AG20443 (cell line): ENCODE measurements at regions not wholly inside any gene's neighbourhood (a gene's known extent, or its start where the extent isn't known, plus 50 kb on each side); places are given as distances from the start of the nearest gene placed in this dataset.

Source experiments
- DNase-seq: peaks from one replicate; pipeline ENCODE4 v3.0.0; 2012; ENCODE audit warnings: low spot score, mixed read lengths

DNA sequence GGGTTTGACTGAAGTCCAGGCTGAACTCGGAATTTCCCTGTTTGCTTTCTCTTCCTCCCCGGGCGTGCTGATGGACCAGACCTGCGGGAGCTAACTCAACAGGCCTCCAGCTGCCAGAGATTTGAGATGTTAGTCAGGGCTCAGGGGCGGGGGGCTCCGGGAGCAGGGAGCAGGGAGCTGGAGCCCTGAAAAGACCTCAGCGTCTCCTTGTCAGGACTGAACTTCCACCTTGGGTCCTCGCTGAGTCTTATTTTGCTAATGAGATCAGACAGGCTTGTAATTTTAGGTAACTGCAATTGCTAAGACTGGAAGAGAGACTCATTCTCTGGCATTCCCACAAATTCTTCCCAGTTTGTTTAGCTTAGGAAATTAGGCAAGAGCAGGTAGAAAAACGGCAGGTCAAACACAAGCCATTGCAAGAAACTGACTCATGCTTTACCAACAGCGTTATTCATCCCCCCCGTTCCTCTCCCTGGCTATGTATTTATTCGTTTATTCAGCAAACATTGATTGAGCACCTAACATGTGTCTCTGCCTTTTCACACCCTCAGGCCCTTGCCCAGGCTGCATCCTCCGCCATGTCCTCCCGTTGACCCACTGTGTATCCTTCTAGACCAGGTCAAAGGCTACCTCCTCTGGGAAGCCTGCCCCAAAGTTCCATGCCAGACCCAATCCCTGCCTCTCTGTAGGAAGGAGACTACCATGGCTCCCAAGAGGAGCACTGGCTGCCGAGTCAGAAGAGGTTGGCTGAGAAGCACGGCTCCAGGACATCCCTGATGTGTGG lies 80.4 kb upstream of the DIO3 start:
- DNase-seq = no peak

DNA sequence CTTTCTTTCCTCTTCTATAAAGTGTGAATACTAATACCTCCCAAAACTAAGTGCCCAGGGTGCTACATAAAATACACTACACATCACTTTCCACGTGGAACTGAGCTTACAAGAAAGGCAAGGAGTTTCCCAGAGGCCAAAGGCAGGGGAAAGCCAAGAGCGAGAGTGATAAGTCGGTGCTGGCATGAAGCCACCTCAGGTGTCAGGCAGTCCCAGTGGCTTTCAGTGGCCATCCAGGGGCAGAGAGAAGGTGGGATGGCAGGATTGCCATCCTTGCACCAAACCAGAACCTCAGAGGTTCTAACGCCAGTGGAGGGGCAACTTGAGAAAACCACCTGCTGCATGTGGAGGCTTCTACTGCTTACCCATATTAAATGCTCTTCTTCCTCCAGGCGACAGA lies 79.7 kb upstream of the DIO3 start:
- DNase-seq = no peak

DNA sequence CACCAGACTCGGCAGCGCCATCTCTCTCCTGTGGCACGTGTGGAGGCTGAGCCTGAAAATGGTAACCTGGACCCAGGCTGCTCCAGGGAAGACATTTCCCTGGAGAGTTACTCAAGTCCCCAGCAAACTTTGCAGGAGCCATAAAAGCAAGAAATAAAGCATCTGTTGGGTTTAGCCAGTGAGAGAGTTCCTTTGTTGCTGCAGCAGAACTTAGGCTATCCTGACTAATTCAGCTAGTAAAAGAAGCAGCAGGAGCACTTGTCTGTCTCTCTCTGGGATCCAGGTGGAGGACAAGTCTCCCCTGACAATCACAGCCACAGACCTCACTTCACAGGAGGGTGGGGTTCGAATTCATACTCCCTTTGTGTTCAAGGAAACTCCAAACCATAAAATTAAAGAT lies 79.2 kb upstream of the DIO3 start:
- no peak for DNase-seq

DNA sequence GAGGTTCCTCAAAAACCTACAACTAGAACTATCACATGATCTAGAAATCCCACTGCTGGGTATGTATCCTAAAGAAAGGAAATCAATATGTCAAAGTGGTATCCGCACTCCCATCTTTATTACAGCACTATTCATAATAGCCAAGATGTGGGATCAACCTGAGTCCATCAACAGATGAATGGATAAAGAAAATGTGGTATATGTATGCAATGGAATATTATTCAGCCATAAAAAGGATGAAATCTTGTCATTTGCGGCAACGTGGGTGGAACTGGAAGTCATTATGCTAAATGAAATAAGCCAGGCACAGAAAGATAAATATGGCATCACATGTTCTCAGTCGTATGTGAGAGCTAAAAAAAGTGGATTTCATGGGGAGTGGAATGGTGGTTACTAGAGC lies 77.5 kb upstream of the DIO3 start:
- DNase-seq = no peak

DNA sequence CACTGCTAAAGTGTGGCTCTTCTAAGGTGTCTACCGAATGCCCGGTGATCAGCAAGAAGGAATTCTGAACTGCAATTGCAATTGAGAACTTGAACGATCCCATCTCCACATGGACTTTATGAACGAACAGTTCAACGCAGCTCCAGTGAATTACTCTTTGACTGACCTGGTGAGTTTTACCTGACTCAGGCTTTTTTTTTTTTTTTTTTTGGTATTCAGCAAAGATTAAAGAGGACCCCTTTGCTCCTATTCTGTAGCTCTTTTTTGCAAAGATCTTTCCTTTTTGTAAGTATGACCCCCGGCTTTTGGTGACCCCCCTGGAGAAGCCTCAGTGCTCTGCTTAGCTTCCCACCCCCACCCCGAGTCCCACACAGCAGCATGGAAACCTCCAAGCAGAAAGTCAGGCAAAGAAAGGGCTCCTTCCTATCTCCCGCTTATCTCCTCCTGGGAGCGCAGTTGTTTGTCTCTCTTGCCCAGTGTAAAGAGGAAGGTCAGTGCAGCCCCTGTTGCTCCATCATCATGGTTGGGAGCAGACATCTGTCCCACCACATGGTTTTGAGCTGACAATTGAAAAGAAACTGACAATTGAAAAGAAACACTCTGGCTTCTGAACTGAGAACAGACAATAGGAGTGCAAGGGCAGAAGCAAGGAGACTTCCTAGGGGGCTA lies 72.1 kb upstream of the DIO3 start:
- no peak for DNase-seq

DNA sequence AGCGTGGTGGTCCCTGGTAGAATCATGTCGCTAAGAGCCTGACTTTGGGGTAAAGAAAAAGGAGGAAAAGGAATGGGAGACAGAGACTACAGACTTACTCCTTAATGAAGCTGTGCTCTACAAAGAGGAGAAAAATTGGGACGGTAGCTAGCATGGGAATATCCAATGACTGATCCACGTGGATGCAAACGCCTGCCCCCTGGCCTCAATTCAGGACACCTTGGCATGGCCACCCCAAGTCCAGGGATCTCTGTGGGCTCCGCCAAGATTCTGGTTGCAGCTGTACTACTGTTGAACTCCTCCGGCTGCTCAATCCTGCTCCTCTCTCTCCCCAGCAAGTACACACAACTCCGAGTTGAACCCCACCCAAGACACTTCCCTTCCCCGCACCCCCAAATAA lies 70.5 kb upstream of the DIO3 start:
- no peak for DNase-seq

DNA sequence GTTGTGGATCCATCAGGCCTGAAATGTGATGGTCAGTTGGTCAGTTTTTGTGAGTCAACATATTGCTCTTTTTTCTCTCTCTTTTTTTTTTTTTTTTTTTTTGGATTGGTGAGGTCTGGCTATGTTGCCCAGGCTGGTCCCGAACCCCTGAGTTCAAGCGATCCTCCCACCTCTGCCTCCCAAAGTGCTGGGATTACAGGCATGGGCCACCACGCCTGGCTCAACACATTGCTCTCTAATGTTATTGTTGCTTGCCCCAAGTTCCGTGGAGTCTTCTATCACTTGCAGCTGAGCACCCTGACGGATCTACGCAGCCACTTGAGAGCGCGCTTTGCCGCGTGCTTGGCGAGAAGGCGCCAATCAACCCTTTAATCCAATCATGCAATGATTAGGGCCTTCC lies 69.5 kb upstream of the DIO3 start:
- no peak for DNase-seq

DNA sequence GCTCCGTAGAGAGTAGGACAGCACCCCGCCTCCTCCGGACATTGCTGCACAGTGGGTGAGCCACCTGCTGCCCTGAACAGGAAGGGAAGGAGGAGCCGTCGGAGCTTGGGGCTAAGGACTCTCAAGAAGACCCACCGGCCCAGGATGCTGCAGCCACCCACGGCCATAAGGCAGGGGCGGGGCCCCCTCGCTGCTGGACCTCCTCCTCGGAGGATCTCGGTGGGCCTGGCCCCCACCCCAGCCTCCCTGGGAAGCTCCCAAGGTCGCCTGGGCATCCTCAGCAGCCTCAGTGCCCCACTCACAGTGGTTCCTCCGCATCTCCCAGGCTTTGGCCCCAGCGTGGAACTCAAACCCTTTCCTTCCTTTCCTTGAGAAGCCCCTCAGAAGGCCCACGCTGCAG lies 68.6 kb upstream of the DIO3 start:
- DNase-seq = no peak

DNA sequence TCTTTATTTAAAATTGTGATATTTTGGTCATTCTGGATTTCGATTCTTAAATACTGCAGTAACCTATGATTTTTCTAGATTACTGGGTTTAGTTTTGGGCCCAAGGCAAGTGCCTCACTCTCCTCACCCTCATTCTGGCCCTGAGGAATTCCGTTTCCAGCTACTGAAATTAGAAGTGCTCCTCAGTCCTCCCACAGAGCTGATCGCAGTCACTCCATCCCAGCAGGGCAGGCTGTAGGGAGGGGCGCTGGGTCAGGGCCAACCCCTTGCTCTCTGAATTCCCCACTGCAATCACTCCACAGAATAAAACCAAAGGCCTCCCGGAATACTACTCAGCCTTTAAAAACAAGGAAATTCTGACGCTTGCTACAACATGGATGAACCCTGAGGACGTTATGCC lies 66.5 kb upstream of the DIO3 start:
- DNase-seq = no peak

DNA sequence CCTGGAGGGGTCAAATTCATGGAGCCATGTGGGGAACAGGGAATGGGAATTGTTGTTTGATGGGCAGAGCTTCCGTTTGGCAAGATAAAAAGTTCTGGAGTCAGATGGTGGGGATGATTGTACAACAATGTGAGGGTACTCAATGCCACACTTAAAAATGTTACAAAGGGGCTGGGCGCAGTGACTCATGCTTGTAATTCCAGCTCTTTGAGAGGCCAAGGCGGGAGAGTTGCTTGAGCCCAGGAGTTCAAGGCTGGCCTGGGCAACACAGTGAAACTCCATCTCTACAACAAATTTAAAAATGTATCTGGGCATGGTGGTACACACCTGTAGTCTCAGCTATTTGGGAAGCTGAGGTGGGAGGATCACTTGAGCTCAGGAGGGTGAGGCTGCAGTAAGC lies 66.0 kb upstream of the DIO3 start:
- no peak for DNase-seq

DNA sequence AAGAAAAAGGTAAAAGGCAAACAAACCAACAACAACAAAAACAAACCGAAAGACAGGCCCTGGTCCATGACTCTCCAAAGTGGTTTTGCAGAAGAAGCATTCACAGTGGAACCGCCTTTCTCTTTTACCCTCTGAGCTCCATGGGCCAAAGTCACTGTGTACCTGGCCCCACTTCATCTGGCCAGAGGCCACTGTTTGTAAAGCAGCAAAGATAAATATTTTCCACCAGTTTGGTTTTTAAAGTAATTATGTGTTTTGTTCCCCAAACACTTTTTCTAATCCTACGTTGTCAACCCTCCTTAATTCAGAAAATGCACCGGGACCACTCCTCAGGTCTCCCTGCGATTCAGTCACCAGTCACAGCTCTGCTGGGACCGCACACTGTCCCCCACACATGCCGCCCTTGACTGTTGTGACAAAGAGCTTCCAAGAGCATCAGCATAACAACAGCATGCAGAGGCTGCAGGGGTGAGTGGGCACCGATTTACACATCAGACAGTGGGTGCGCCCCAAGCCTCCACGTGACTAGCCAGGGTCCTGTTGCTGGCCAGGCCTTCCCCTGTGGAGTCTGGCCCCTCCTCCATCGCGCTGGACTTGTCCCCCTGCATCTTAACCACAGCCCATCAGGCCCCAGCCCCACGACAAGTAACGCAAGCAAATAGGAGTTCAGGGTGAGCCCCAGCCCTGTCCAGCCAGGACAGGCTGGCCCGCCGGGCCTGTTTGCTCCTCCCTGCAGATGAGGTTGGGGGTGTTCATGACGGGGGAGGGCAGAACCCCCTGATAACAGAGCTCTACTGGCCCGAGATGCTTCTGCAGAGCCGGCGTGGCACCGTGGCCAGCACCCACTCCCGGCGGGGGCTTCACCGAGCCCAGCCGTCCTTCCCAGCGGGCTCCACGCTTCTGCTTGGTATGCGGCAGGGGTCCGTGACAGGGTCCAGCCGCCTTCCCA lies 65.2 kb upstream of the DIO3 start:
- DNase-seq = no peak

DNA sequence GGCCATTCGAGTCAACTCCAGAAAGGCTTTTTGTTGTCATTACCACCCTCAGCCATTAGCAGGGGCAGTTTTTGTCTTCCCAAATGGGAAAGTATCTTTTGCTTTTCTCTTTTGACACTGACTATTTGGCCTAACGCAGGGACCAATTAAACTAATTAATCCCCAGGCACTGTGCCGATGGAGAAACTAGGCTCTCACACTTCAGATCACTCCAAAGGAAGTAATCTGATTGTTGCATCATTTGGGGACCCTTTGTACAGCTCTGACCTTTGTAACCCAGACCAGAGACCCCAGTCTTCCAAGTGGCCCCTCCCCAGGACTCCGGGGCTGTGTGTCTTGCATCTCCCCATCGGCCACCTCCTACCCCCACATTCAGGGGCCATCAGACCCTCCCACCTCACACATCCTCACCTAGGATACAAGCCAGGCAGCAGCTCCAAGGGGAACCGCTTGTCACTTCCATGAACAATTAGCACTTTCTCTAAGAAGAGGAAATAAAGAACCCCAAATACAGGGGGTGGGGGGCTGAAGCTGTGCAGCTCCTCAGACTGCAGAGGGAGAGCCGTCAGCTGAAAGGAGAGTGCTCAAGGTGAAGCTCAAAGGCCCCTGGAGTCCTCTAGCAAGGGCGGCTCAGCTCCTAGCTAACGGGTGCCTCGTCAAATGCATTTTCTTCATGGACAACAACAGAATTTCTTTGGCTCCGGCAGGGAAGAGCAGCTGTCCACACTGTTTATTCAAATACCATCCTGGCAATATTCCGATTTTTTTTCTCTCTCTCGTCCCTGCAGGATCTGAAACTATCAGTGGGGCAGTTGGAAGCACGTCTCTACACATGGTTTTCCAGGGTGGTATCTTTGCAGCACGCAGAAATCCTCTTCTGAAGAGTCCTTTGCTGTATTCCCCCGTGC lies 64.3 kb upstream of the DIO3 start:
- no peak for DNase-seq

DNA sequence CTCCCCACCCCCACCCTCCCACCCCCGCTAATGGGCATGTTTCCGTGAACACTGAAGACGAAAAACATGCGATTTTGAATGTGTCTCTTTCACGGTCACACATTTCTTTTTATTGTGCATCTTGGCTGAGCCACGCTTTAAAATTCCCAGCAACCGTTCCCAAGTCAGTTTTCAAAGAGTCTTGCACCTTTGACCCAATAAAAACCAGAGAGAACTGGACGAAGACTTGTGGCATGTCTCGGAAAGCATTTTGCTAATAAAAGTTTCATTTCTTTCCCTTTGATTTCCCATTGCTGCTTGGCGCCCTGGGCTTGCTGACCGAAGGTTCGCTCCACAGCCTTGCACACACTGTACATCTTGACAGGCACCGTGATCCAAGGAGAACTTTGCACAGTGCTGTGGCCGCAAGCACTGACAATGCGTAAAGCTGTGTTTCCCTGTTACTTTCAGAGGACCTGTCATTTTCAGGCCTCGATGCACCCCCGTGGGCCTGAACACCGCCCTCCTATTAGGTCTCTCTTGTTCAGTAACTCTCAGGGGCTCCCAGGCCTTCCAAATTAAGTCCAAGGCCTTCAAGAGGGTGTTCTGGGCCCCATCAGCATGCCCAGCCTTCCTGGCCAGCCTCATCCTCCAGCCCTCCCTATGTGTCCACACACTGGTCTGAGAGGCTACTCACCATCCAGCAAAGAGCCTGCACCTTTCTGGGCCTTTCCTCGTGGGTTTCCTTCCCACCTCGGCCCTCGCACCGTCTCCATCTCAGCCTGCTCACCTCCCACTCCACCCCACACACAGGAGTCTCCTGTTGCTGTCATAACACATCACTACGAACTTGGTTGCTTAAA lies 63.4 kb upstream of the DIO3 start:
- DNase-seq = no peak

DNA sequence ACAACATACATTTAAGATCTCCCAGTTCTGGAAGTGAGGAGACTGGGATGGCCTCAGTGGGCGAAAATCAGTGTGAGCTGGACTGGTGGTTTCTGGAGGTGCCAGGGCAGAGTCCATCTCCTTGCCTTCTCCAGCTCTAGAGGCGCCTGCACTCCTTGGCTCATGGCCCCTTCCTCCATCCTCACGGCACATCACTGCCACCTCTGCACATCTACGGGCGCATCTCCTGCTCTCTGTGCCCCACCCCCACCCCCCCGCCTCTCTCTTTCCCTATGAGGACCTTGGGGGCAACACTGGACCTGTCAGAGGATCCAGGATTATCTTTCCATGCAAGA lies 62.8 kb upstream of the DIO3 start:
- no peak for DNase-seq

DNA sequence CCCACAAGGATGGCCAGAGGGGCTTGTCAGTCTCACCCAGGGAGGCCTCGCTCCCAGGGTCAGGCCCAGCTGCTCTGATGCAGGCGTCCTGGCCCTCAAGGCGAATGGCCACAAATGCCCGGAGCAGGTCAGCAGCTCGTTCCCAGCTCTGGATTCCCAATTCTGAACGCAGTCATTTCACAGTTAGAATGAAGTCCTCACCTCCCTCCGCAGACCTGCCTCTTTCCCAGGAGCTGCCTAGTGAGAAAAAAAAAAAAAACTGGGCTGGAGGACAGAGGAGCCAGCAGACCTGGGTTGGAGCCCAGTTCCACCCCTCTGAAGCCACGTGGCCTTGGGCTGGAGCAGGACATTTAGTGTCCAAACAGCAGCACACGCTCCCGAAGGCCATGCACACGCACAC lies 62.2 kb upstream of the DIO3 start:
- DNase-seq = no peak

DNA sequence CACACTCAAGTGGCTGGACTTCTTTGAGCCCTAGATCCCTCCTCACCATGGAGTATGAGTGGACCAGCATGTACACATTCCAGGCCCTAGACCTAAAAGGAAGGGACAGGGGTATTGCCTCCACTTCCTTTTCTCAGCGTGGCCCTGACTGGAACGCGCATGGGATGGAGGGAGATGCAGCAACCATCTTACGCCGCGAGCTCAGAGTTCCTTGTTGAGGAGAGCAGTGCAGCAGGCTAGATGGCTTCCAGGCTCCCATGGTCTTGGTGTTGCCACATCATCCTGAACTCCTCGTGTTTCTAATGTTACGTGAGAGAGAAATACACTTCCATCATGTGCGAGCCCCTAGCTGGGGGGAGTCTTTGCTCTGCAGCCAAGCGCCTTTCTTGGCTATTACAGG lies 61.8 kb upstream of the DIO3 start:
- no peak for DNase-seq

DNA sequence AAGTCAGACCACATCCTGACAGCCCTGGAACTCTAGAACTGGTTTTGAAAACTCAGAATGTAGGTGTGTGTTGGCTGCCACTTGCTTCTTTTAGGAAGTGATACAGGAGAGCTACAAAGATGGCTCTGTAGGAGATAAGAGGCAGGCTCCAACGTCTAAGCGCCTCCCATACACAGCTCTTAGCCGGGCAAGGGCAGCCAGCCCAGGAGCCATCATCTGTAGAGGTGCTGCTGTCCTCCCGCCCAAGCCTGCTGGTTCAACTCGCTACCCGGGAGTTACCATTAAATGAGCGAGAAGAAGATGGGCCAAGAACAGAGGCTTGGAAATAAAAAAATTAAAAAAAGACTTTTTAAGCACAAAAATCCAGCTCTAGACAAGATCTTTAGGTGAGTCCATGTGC lies 61.2 kb upstream of the DIO3 start:
- DNase-seq = no peak

DNA sequence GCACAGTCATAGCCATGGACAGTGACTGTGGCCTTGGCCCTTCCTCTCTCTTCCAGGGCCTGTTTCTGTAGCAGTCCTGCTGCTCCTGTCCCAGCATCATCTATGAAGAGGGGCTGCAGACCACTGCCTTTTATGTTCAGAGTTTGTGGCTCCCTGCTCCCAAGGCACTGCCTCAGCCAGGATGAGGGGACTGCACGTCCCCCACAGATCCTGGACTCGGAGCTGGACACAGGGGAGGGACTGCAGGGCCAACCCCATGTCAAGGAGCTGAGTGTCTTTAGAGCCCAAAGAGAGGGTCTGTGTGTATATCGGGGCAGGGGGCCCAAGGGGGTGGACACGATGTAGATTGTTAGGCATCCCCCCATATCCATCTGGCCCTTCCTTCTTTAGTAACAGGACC lies 60.6 kb upstream of the DIO3 start:
- no peak for DNase-seq

DNA sequence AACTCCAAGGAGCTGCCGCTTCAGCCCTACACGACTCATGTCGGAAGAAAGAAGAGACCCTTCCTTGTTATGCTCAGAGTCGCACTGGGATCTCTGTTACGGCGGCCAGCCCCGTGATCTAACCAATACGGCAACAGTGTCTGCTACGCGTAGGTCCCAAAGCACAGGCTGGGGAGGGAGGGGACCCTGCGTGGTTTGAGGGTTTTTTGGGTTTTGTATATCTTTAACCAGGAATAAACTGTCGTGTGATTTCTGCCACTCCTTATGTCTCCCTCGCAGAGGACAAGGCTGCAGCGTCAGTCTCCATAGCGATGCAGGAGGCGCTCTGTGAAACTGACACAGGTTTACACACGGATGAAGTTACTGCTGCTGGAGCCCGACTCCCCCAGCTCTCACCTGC lies 60.0 kb upstream of the DIO3 start:
- DNase-seq = no peak

DNA sequence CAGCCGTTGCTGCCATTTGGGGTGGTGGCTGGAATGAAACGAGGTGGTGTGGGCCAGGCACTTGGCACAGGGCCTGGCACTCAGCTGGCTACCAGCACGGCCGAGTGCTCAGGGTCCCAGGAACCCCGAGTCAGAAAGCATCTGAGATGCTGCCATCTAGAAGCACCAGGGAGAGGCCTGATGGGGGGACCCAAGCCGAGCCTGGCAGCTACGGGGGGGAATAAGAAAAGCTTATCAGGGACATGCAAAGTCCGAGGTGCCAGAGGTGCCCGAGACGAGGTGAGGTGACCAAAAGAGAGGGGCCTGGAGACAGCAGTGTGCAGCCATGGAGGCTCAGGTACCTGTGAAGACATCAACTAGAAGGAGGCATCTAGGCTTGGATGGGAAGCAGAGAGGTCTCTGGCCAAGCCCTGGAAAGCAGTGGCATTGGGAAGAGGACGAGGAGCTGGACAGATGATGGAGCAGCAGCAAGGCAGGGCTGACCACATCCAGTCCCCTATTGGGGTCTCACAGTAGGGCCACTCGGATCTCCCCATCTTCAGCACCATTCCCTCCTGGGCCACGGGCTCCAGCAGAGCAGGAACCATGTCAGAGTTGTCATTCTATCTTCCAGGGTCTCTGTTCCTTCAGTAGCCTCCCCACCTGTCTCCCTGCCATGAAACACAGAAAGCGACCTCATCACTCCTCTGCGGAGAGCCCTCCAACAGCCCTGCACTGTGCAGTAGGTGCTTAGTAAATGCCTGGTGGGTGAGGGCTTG lies 59.3 kb upstream of the DIO3 start:
- no peak for DNase-seq
